Naive B cell (primary cell): ENCODE measurements at regions not wholly inside any gene's neighbourhood (a gene's known extent, or its start where the extent isn't known, plus 50 kb on each side); places are given as distances from the start of the nearest gene placed in this dataset.

Experiments used
- ATAC-seq, 2 donors: fragments of 150-1000 bp; cut with Tn5 transposase; 2 replicates each; pipeline ENCODE4 v1.10.0; 2021; ENCODE audit warnings: low read depth in 2 of 2, mild to moderate bottlenecking in 2 of 2, moderate library complexity in 2 of 2
- DNase-seq: peaks from one replicate; pipeline ENCODE4 v3.0.0; 2022
- H3K27ac Mint-ChIP-seq, 6 donors: one replicate each; pipeline ENCODE4 v1.8.0; 2020 to 2022; ENCODE audit warnings: mild to moderate bottlenecking in 6 of 6, mixed read lengths in 6 of 6, moderate library complexity in 5 of 6, inconsistent platforms in 2 of 6
- H3K27me3 Mint-ChIP-seq, 3 donors: one replicate each; pipeline ENCODE4 v1.8.0; 2021 to 2022; ENCODE audit warnings: mixed read lengths in 3 of 3, mild to moderate bottlenecking in 1 of 3
- H3K36me3 Mint-ChIP-seq, 2 donors: one replicate each; pipeline ENCODE4 v1.8.0; 2020 to 2022; ENCODE audit warnings: mixed read lengths in 2 of 2, inconsistent platforms in 1 of 2, mild to moderate bottlenecking in 1 of 2
- H3K4me1 Mint-ChIP-seq, 3 donors: one replicate each; pipeline ENCODE4 v1.8.0; 2020 to 2022; ENCODE audit warnings: mixed read lengths in 3 of 3, inconsistent platforms in 1 of 3, mild to moderate bottlenecking in 1 of 3, moderate library complexity in 1 of 3
- H3K4me3 Mint-ChIP-seq, 8 donors: one replicate each; pipeline ENCODE4 v1.8.0; 2020 to 2022; ENCODE audit warnings: mild to moderate bottlenecking in 8 of 8, mixed read lengths in 8 of 8, moderate library complexity in 8 of 8, inconsistent platforms in 2 of 8
- H3K9me3 Mint-ChIP-seq, 7 donors: one replicate each; pipeline ENCODE4 v1.8.0; 2020 to 2022; ENCODE audit warnings: mixed read lengths in 7 of 7, mild to moderate bottlenecking in 5 of 7, inconsistent platforms in 2 of 7, moderate library complexity in 1 of 7

- DNase-seq, result no peak
- Mint-ChIP-seq H3K4me3 (no peak overlapping the region), H3K4me1 (peaks cover 0 to 4% (median 0%) of the 10 kb centered on the region in 3 donors), H3K36me3 (peaks cover 9 to 24% of the 10 kb centered on the region in 2 donors), H3K27ac (no peak overlapping the region), H3K9me3 (peaks cover 11 to 35% (median 14%) of the 10 kb centered on the region in 7 donors), H3K27me3 (peaks cover 9 to 18% (median 15%) of the 10 kb centered on the region in 3 donors)
- ATAC-seq, result no peak
Measured at GRCh38 chr13:95497381-95497807, 55.1 kb upstream of the CLDN10 start.

- Mint-ChIP-seq H3K9me3 (peaks cover 11 to 35% (median 14%) of the 10 kb centered on the region in 7 donors), H3K27me3 (peaks cover 6 to 14% (median 14%) of the 10 kb centered on the region in 3 donors), H3K36me3 (peaks cover 9 to 24% of the 10 kb centered on the region in 2 donors), H3K27ac (peak overlapping the region in 1 of 6 donors; percentile 15), H3K4me1 (peaks cover 0 to 3% (median 0%) of the 10 kb centered on the region in 3 donors), H3K4me3 (no peak overlapping the region)
- DNase-seq (no peak), ATAC-seq (no peak)
Measured at GRCh38 chr13:95498886-95499285, 53.6 kb upstream of the CLDN10 start.

GRCh38 chr13:95499811-95500712, 52.5 kb upstream of the CLDN10 start:
- H3K4me3 Mint-ChIP-seq, result peak overlapping the region in 1 of 8 donors; percentile 8
- no peaks in the 10 kb centered on the region for H3K4me1 Mint-ChIP-seq
- peaks cover 9 to 24% of the 10 kb centered on the region in 2 donors for H3K36me3 Mint-ChIP-seq
- ATAC-seq (no peak), DNase-seq (no peak)
- peak overlapping the region in 1 of 6 donors; percentile 58 for H3K27ac Mint-ChIP-seq
- H3K9me3 Mint-ChIP-seq, result peaks cover 11 to 35% (median 14%) of the 10 kb centered on the region in 7 donors
- peaks cover 0 to 14% (median 10%) of the 10 kb centered on the region in 3 donors for H3K27me3 Mint-ChIP-seq

GRCh38 chr13:95502216-95502615, 50.3 kb upstream of the CLDN10 start:
- no peak for ATAC-seq
- no peak overlapping the region for H3K4me3 Mint-ChIP-seq

More at GRCh38 chr13:95502216-95502615, 50.3 kb upstream of the CLDN10 start:
- DNase-seq, result no peak
- Mint-ChIP-seq H3K4me1 (no peaks in the 10 kb centered on the region), H3K27me3 (peaks cover 0 to 10% (median 4%) of the 10 kb centered on the region in 3 donors), H3K27ac (no peak overlapping the region), H3K36me3 (peaks cover 4 to 11% of the 10 kb centered on the region in 2 donors), H3K9me3 (peaks cover 3 to 21% (median 7%) of the 10 kb centered on the region in 7 donors)
